ENCODE measurements at regions not wholly inside any gene's neighbourhood (a gene's known extent, or its start where the extent isn't known, plus 50 kb on each side); places are given as distances from the start of the nearest gene placed in this dataset.
"Not testable (repeated sequence)": the region's sequence is repeated elsewhere in the genome, so short reads cannot be mapped to it uniquely, and the experiment has no call there.

GRCh38 chr5:120106912-120107525 is 357.1 kb upstream of the PRR16 start:
- Mint-ChIP-seq H3K4me1 (peaks cover 2% of the 10 kb centered on the region), H3K27me3 (peaks cover 2% of the 10 kb centered on the region), H3K9me3 (no peaks in the 10 kb centered on the region), H3K36me3 (no peaks in the 10 kb centered on the region), H3K27ac (no peak overlapping the region), H3K4me3 (no peak overlapping the region)
- no peak for ATAC-seq (ENCODE audit: low read depth)
- no peak for DNase-seq (ENCODE audit: low spot score in 2 of 2)

GRCh38 chr5:120108586-120109248 is 355.4 kb upstream of the PRR16 start:
- H3K9me3 Mint-ChIP-seq: no peaks in the 10 kb centered on the region
- no peaks in the 10 kb centered on the region for H3K36me3 Mint-ChIP-seq
- no peak for DNase-seq (ENCODE audit: low spot score in 2 of 2)
- peaks cover 2% of the 10 kb centered on the region for H3K4me1 Mint-ChIP-seq
- ATAC-seq (ENCODE audit: low read depth): no peak
- no peak overlapping the region for H3K4me3 Mint-ChIP-seq
- no peak overlapping the region for H3K27ac Mint-ChIP-seq
- peaks cover 2% of the 10 kb centered on the region for H3K27me3 Mint-ChIP-seq

- ATAC-seq (ENCODE audit: low read depth) (no peak), DNase-seq (ENCODE audit: low spot score in 2 of 2) (no peak)
- Mint-ChIP-seq H3K27me3 (no peaks in the 10 kb centered on the region), H3K27ac (no peak overlapping the region), H3K4me1 (no peaks in the 10 kb centered on the region), H3K9me3 (no peaks in the 10 kb centered on the region), H3K4me3 (no peak overlapping the region), H3K36me3 (no peaks in the 10 kb centered on the region)
Measured at GRCh38 chr5:120122703-120123102, 341.4 kb upstream of the PRR16 start.

- ATAC-seq (ENCODE audit: low read depth) (no peak), DNase-seq (ENCODE audit: low spot score in 2 of 2) (no peak)
- Mint-ChIP-seq H3K27ac (no peak overlapping the region), H3K36me3 (no peaks in the 10 kb centered on the region), H3K4me3 (no peak overlapping the region), H3K9me3 (no peaks in the 10 kb centered on the region), H3K4me1 (no peaks in the 10 kb centered on the region), H3K27me3 (no peaks in the 10 kb centered on the region)
Measured at GRCh38 chr5:120124031-120124430, 340.1 kb upstream of the PRR16 start.

DNA sequence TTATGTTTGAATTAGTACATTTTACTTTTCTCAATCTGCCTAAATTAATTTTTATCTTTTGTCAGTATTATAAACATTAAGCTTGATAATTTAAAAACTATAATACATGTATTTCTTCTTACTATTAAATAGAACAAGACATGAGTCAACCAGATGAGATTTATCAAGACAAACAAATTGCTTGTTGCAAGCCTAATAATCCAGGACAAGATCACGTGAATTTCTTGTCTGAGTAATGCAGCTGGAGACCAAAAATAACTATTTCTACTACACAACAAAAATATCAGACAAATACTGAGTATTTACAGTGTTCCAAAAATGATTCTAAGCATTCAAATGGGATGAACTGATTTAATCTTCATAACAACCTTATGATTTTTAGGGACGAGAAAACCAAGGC is 339.1 kb upstream of the PRR16 start:
- Mint-ChIP-seq H3K4me1 (no peaks in the 10 kb centered on the region), H3K27ac (no peak overlapping the region), H3K36me3 (no peaks in the 10 kb centered on the region), H3K4me3 (no peak overlapping the region), H3K27me3 (no peaks in the 10 kb centered on the region), H3K9me3 (no peaks in the 10 kb centered on the region)
- DNase-seq (ENCODE audit: low spot score in 2 of 2): no peak
- no peak for ATAC-seq (ENCODE audit: low read depth)

DNA sequence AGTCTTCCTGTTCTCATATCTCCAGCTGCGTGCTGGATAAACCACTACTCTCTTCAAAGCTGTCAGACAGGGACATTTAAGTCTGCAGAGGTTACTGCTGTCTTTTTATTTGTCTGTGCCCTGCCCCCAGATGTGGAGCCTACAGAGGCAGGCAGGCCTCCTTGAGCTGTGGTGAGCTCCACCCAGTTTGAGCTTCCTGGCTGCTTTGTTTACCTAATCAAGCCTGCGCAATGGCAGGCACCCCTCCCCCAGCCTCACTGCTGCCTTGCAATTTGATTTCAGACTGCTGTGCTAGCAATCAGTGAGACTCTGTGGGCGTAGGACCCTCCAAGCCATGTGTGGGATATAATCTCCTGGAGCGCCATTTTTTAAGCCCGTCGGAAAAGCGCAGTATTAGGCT is 331.8 kb upstream of the PRR16 start:
- not testable (repeated sequence) for H3K9me3 Mint-ChIP-seq; H3K36me3 Mint-ChIP-seq; ATAC-seq (ENCODE audit: low read depth); H3K27ac Mint-ChIP-seq; H3K4me3 Mint-ChIP-seq; DNase-seq (ENCODE audit: low spot score in 2 of 2); H3K27me3 Mint-ChIP-seq; H3K4me1 Mint-ChIP-seq

- no peaks in the 10 kb centered on the region for H3K27me3 Mint-ChIP-seq
- H3K27ac Mint-ChIP-seq: no peak overlapping the region
- H3K4me1 Mint-ChIP-seq: no peaks in the 10 kb centered on the region
- H3K36me3 Mint-ChIP-seq: no peaks in the 10 kb centered on the region
- no peak for DNase-seq (ENCODE audit: low spot score in 2 of 2)
- H3K9me3 Mint-ChIP-seq: no peaks in the 10 kb centered on the region
- ATAC-seq (ENCODE audit: low read depth): no peak
- H3K4me3 Mint-ChIP-seq: no peak overlapping the region
Measured at GRCh38 chr5:120134944-120135343, 329.2 kb upstream of the PRR16 start.

DNA sequence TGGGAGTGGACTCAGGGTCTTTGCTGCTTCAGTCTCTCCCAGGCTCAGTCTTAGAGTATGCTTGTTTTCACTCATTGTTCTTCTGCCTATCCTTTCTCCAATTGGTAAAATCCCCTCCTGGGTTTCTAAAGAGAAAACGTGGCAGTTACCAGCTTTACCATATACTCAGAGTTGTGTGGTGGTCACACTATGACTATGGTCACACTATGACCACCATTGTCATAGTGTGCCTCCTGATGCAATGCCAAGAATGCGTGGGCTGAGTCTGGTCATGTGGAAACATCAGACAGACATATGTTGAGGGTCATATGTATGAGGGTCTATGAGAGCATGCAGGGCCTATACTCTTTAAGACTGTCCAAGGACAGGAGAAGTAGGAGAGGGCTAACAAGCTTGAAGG is 326.5 kb upstream of the PRR16 start:
- Mint-ChIP-seq H3K27ac (no peak overlapping the region), H3K27me3 (no peaks in the 10 kb centered on the region), H3K4me3 (no peak overlapping the region), H3K36me3 (no peaks in the 10 kb centered on the region), H3K4me1 (no peaks in the 10 kb centered on the region), H3K9me3 (no peaks in the 10 kb centered on the region)
- DNase-seq (ENCODE audit: low spot score in 2 of 2) (no peak), ATAC-seq (ENCODE audit: low read depth) (no peak)

GRCh38 chr5:120139039-120139438 is 325.1 kb upstream of the PRR16 start:
- no peak overlapping the region for H3K4me3 Mint-ChIP-seq

DNA sequence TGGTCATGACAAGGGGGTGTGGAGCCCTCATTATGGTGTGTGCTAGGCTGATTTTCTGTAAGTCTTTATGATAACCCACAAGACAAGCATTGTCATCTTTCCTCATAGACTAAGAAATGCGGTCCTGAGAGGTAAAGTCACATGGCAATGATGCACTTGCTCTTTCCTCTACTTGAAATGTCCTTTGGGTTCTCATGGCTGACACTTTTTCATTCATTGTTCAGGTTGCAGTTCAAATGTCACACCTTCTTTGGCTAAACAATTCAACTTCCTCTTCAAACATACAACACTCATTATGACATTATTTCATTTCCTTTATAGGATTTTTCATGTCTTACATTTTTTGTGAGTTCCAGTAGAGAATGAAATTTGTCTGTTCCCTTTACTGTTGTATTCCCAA is 323.6 kb upstream of the PRR16 start:
- H3K27me3 Mint-ChIP-seq: no peaks in the 10 kb centered on the region
- peaks cover 3% of the 10 kb centered on the region for H3K9me3 Mint-ChIP-seq
- H3K4me3 Mint-ChIP-seq: no peak overlapping the region
- no peak overlapping the region for H3K27ac Mint-ChIP-seq
- no peaks in the 10 kb centered on the region for H3K4me1 Mint-ChIP-seq
- DNase-seq (ENCODE audit: low spot score in 2 of 2) (no peak), ATAC-seq (ENCODE audit: low read depth) (no peak)
- H3K36me3 Mint-ChIP-seq: no peaks in the 10 kb centered on the region

More at GRCh38 chr5:120139039-120139438, 325.1 kb upstream of the PRR16 start:
- H3K4me1 Mint-ChIP-seq: no peaks in the 10 kb centered on the region
- DNase-seq (ENCODE audit: low spot score in 2 of 2) (no peak), ATAC-seq (ENCODE audit: low read depth) (no peak)
- H3K27me3 Mint-ChIP-seq: no peaks in the 10 kb centered on the region
- H3K36me3 Mint-ChIP-seq: no peaks in the 10 kb centered on the region
- H3K9me3 Mint-ChIP-seq: no peaks in the 10 kb centered on the region
- no peak overlapping the region for H3K27ac Mint-ChIP-seq

- Mint-ChIP-seq H3K27me3 (no peaks in the 10 kb centered on the region), H3K4me3 (no peak overlapping the region), H3K4me1 (no peaks in the 10 kb centered on the region), H3K9me3 (peaks cover 9% of the 10 kb centered on the region), H3K27ac (no peak overlapping the region), H3K36me3 (no peaks in the 10 kb centered on the region)
- DNase-seq (ENCODE audit: low spot score in 2 of 2) (no peak), ATAC-seq (ENCODE audit: low read depth) (no peak)
Measured at GRCh38 chr5:120141076-120141475, 323.0 kb upstream of the PRR16 start.

- DNase-seq (ENCODE audit: low spot score in 2 of 2) (no peak), ATAC-seq (ENCODE audit: low read depth) (no peak)
- no peaks in the 10 kb centered on the region for H3K27me3 Mint-ChIP-seq
- peaks cover 10% of the 10 kb centered on the region for H3K9me3 Mint-ChIP-seq
- H3K36me3 Mint-ChIP-seq: no peaks in the 10 kb centered on the region
- H3K4me3 Mint-ChIP-seq: no peak overlapping the region
- no peak overlapping the region for H3K27ac Mint-ChIP-seq
- H3K4me1 Mint-ChIP-seq: no peaks in the 10 kb centered on the region
Measured at GRCh38 chr5:120146787-120147186, 317.3 kb upstream of the PRR16 start.

- DNase-seq (ENCODE audit: low spot score in 2 of 2); ATAC-seq (ENCODE audit: low read depth); H3K27me3 Mint-ChIP-seq; H3K4me1 Mint-ChIP-seq; H3K36me3 Mint-ChIP-seq; H3K27ac Mint-ChIP-seq; H3K4me3 Mint-ChIP-seq: not testable (repeated sequence)
- H3K9me3 Mint-ChIP-seq: peaks cover 10% of the 10 kb centered on the region
Measured at GRCh38 chr5:120147911-120148310, 316.2 kb upstream of the PRR16 start.

GRCh38 chr5:120150770-120151169 is 313.3 kb upstream of the PRR16 start:
- H3K27me3 Mint-ChIP-seq: no peaks in the 10 kb centered on the region
- no peaks in the 10 kb centered on the region for H3K4me1 Mint-ChIP-seq
- ATAC-seq (ENCODE audit: low read depth) (no peak), DNase-seq (ENCODE audit: low spot score in 2 of 2) (no peak)
- no peak overlapping the region for H3K27ac Mint-ChIP-seq
- H3K9me3 Mint-ChIP-seq: peaks cover 4% of the 10 kb centered on the region
- H3K4me3 Mint-ChIP-seq: no peak overlapping the region
- H3K36me3 Mint-ChIP-seq: no peaks in the 10 kb centered on the region

DNA sequence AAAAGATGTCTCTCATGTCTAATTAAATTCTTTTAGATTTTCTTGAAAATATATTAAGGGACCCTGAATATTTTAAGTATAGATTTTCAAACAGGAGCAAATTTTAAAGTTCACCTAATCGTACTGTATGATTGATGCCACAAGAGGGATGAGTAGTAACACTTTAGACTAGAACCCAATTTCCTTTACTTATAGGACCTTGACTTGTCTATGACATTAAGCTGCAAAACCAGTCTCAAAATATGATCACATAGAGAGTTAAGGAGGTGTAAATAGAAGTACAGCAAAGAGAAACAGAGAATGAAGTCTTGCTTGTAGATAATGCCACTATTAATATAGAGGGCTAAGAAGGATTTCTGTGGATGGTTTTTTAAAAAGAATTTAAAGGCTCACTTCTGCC is 312.9 kb upstream of the PRR16 start:
- Mint-ChIP-seq H3K36me3 (no peaks in the 10 kb centered on the region), H3K27me3 (no peaks in the 10 kb centered on the region), H3K27ac (no peak overlapping the region), H3K9me3 (peaks cover 1% of the 10 kb centered on the region), H3K4me1 (no peaks in the 10 kb centered on the region), H3K4me3 (no peak overlapping the region)
- ATAC-seq (ENCODE audit: low read depth) (no peak), DNase-seq (ENCODE audit: low spot score in 2 of 2) (no peak)
